ENCODE measurements at regions not wholly inside any gene's neighbourhood (a gene's known extent, or its start where the extent isn't known, plus 50 kb on each side); places are given as distances from the start of the nearest gene placed in this dataset.

GRCh38 chr12:127075981-127076380 lies 1191.0 kb upstream of the TMEM132C start:
- no peak for DNase-seq

DNA sequence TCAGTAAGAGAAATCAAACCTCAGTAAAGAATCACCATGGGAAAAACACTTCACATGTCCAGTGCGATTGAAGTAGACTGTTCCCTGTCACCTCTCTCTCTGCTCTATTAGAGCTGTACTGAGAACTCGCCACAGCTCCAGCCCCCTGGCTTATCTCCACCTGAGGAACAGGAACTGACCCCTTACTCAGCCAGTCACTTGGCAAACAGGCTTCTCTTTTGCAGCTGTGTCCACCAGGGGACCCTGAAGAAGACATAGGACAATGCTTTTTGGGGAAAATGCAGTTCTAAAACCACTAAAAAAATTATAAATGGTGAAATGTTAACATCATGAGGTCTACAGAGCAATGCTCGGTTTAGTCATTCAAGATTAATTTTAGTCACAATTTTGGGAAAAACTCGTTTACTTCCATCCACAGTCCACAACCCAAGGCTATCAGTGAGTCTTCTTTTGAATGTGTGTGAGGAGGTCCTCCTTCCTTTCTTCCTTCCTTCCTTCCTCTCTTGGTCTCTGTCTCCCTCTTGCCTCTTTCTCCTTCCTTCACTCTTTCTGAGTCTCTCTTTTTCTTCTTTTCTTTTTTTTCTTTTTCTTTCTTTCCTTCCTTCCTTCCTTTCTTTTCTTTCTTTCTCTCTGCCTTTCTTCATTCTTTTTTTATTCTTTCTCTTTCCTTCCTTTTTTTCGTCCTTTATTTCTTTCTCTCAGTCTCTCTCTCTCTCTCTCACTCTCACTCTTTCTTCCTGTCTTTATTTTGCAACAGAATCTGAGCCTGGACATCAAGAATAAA lies 1189.5 kb upstream of the TMEM132C start:
- no peak for DNase-seq

DNA sequence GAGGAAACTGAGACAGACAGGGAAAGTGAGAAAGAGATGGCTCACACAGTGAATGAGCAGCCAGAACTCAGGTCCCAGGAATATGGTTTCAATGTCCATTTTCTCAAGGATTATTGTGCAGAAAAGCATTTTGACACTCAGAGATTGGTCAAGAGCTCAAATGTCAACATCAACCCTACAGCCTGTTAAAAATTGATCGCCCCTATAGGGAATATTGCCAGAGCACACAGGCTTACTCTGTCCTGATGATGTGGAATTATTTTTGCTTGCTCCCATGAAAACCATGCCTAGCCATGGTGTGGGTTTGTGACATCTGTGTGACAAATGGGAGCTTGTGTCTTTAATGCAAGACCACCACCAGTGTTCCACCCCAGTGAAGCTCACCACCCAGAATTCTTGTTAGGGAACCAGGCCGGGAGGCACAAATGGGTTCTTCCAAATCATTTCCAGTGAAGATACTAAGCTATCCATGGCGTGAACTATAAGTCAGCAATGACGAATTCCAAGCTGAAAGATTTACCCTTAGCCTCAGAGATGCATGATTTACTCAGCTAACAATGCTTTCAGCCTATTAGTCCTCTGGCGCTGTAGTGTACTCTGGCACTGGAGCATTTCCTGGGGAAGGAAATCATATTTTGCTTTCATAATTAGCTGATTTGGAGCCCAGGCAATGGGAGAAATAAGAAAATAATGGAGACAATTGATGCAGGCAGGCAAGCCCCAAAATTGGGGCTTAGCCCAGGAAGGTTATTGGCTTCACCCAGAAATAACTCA lies 1188.2 kb upstream of the TMEM132C start:
- no peak for DNase-seq

GRCh38 chr12:127079636-127080035 lies 1187.3 kb upstream of the TMEM132C start:
- DNase-seq: no peak

DNA sequence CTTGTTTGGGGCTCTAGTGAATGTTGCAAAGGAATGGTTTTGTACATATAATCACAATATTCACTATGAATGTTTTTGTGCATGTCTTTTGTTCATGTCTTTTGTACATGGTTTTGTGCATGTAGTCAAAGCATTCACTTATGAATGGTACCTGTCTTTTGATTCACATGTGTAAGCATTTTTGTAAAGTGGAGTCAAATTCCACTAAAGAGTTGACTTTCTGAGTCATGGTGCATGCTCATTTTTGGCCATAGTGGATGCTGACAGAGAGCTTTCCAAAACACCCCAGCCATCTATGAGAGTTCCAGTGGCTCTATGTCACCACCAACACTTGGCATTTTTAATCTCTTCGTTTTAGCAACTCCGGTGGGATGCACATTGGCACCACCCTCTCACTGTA lies 1185.9 kb upstream of the TMEM132C start:
- DNase-seq: no peak

DNA sequence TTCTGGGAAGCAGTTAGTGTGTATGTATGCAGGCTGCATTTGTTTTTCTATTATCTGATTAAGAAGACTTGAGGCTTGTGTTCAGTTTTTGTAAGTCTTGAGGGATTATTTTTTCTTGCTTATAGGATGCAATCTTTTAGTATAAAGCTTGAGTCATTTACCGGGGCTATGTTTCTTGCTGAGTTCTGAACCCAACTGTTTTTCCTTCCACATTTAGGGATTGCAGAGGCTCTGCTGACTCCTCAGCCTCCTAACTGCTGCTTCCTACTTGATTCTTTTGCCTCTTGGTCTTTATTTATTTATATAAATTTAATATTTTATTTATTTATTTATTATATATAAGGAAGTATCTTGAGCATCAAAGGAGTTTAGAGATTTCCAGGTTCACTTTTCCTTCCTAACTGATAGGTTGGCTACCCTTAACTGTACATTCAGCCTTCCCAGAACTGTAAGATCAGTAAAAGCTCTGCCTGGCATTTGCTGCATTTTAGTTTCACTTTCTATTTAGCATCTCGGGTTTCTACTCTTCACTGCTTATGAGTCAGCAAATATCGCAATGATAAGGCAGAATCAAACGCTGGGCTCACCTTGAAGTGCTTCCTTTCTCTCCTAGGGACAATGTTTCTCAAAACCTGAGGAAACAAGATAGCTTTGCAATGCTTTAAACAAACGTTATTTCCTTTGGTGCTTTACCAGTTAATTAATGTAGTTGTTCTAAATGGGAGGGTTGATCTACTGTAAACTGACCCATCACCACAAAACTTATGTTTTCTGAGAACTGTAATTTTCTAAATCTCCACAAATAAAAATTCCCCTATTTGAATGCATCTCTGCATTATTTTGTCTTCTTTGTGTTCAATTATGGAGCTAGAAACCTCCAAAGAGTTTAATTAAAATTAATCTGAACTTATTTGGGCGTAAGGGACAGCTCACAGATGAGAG lies 1183.7 kb upstream of the TMEM132C start:
- DNase-seq: peak; percentile 78

DNA sequence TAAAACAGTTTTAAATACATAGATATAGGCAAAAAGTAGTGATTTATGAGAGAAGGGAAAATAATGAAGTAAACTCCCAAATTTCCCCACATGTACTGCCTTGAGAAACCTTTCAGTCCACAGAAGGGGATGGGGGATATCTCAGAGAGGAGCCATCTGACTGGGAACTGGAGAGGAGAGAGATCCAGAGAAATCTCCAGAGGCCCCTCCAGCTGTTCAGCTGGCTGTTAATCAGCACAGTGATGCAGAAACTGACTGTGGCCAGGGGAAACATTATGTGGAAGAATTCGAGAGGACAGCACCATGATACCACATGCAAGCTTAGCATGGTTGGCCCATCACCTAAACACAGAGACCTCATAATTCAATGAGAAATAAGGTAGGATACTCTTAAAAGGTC lies 1165.9 kb upstream of the TMEM132C start:
- no peak for DNase-seq

- no peak for DNase-seq
These were observed 1160.9 kb upstream of the TMEM132C start for GRCh38 chr12:127106041-127106440.

DNA sequence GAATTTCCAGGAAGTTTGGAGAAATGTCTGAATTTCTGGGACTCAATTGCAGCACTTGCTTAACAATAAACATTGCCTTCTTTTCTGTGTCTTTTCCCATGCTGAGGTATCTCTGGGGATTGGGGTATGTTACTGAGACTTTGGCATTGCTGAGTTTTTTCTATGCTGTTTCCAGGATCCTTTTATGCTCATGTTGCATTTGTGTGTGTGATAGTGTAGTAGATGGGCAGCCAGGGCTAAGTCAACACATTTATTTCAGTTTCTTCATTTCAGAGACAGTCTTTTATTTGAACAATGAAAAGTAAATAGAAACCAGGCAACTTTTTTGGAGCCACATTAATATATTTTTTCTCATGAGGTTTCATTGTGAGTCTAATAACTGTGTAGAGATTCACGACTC lies 1160.3 kb upstream of the TMEM132C start:
- no peak for DNase-seq

- DNase-seq: peak; percentile 17
These were observed 1159.2 kb upstream of the TMEM132C start for GRCh38 chr12:127107744-127108143.

GRCh38 chr12:127108360-127109215 lies 1158.4 kb upstream of the TMEM132C start:
- peak; percentile 69 for DNase-seq

DNA sequence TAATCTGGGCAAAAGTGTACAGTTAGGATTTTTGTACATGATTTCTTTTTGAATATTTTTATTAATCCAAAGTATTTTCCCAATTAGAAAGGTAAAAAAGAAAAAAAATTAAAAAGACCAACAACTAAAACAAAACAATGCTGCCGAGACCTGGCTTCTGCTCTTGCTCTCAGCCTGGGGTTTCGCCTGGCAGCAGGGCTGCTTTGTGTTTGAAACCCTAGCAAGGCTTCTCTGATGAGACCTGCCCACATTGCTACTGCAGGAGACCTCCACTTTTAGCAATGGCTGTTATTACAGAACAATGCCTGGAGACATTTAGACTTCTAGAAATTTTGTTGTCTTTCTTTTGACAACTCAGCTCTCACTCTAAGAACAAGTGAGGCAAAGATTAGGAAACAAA lies 1153.0 kb upstream of the TMEM132C start:
- no peak for DNase-seq

GRCh38 chr12:127115468-127116035 lies 1151.4 kb upstream of the TMEM132C start:
- DNase-seq: no peak

DNA sequence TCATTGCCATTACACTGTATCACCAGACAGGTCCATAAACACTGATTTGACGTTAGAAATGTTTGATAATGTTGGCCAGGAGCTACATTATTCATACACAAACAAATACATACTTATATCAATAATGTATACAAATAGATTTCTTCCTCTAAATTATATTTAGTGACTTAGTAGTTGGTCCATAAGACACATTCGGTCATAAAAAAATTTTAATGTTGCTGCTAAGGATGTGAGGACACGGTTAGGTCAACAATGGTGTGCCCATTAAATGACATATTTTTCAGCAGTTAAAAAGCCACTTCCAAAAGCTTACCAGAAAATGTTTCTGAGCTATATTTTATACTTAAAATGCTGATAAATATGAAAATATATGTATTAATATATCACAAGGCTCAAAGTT lies 1148.7 kb upstream of the TMEM132C start:
- no peak for DNase-seq

GRCh38 chr12:127119600-127120140 lies 1147.3 kb upstream of the TMEM132C start:
- no peak for DNase-seq

DNA sequence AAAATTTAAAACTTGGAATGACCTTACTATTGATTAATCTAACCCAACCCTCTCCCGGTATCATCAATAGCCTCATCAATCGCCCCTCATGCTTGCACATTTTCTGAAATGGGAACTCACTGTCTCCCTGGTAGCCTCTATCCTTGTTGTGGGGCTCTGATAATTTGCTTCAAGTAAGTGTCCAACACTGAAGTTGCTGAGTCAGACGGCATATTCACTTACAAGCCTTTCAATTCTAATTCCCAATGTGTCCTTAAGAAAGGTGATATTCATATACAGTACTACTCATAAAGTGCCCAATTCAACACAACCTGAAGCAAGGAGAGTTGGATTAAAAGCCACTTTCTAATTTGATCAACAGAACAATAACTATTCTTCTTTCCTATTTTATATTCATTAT lies 1146.1 kb upstream of the TMEM132C start:
- no peak for DNase-seq

DNA sequence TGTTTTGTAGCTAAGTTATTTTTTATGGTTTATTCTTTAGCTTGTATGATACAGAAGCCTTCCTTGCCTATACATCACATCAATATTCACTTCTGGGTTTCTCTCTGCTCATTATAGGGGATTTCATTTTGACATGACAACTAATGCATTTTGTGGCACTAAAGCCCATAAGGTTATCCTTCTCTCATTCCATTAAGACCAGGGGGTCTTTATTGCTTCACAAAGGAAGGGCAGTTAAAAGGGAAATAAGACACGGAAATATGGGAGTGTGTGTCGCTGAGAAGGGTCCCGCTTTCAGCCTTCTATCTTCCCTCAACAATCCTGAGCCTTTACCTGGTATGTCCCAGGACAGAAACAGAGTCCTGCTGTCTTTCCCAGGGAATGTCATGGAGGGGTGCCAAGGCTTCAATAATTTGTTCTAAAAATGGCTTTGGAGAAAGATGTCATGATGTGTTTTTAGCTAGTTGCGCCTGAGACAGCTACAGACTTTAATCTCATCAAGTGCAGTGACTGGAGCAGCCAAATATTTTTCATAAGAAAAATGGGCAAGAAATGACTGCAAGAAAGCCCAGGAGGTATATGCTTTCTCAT lies 1145.4 kb upstream of the TMEM132C start:
- no peak for DNase-seq

- DNase-seq: peak; percentile 90
These were observed 1141.2 kb upstream of the TMEM132C start for GRCh38 chr12:127125607-127126259.

- DNase-seq: no peak
These were observed 1140.7 kb upstream of the TMEM132C start for GRCh38 chr12:127126260-127126628.

- no peak for DNase-seq
These were observed 1139.1 kb upstream of the TMEM132C start for GRCh38 chr12:127127897-127128296.
